PFSK-1 (cell line): ENCODE measurements at regions not wholly inside any gene's neighbourhood (a gene's known extent, or its start where the extent isn't known, plus 50 kb on each side); places are given as distances from the start of the nearest gene placed in this dataset.

Experiments used
- FOXP2 ChIP-seq: optimal IDR thresholded peaks from 2 replicates; pipeline ENCODE3; 2011; ENCODE audit warnings: borderline replicate concordance, control low read depth, inconsistent platforms; ENCODE audit not compliant: insufficient read depth; ENCODE audit errors: extremely low read length, extremely low read depth
- POLR2AphosphoS5 ChIP-seq: IDR thresholded peaks from 2 replicates; pipeline ENCODE4 v1.6.1; 2012; ENCODE audit warnings: low read depth, mild to moderate bottlenecking, control low read depth, low read length, moderate library complexity
- REST ChIP-seq, 2 experiments: IDR thresholded peaks; 2 replicates each; pipeline versions ENCODE4 v1.6.1 to v1.8.0; 2011 to 2012; ENCODE audit warnings: low read depth in 2 of 2, low read length in 2 of 2, control low read depth in 1 of 2, inconsistent platforms in 1 of 2, mild to moderate bottlenecking in 1 of 2, moderate library complexity in 1 of 2; ENCODE audit not compliant: insufficient read depth in 1 of 2
- SIN3A ChIP-seq: IDR thresholded peaks from 2 replicates; pipeline ENCODE4 v1.6.1; 2012; ENCODE audit warnings: mild to moderate bottlenecking, low read length, moderate library complexity, borderline replicate concordance; ENCODE audit not compliant: insufficient read depth
- TAF1 ChIP-seq: IDR thresholded peaks from 2 replicates; pipeline ENCODE4 v1.6.1; 2012; ENCODE audit warnings: low read length, control low read depth, borderline replicate concordance; ENCODE audit not compliant: insufficient read depth

DNA sequence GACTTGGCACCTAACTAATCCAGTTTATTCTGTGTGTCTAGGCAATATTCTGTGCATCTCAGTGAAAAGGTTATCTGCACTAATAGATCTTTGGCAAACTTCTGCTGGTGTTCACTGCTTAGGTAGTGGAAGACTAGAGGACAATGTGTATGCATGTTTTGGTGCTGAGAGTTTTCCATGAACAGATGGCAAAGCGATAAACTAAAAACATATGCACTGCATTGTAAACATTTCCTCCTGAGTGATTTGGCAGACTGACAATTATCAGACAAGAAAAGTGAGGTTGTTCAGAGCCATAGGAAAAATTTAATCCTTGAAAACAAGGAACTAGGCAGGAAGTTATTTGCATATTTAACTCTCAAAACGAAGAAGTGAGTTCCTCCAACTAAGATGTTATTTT, 400.4 kb downstream of the ATP23 start:
- no peak for TF ChIP-seq POLR2AphosphoS5
- TF ChIP-seq TAF1, result no peak
- TF ChIP-seq SIN3A, result no peak
- TF ChIP-seq REST (IDR thresholded peaks at IDR 0.05; ENCODE audit: insufficient read depth in 1 of 2, low read depth in 2 of 2, low read length in 2 of 2), result no peak
- TF ChIP-seq FOXP2, result no peak
